HepG2 (cell line): ENCODE measurements at regions not wholly inside any gene's neighbourhood (a gene's known extent, or its start where the extent isn't known, plus 50 kb on each side); places are given as distances from the start of the nearest gene placed in this dataset.

Experiments used
- ATAC-seq: fragments of 200-7000 bp; cut with Tn5 transposase; 3 replicates; pipeline ENCODE4 v1.9.1; 2020; ENCODE audit warnings: mild to moderate bottlenecking, moderate library complexity
- BruUV-seq: library from RNA; stranded (reverse); fragments of 400-500 nt; replicated peaks from 2 replicates; lab custom pipeline; 2021; lab: Mats Ljungman, UMichigan
- CTCF ChIA-PET: fragments of 300-600 bp; formaldehyde crosslinking; extraction: SDS; loops from one replicate; lab custom pipeline; 2021; ENCODE audit warnings: low total read pairs, inconsistent platforms, low intra/inter-chr PET ratio; lab: Yijun Ruan, JAX
- POLR2A ChIA-PET: fragments of 350-600 bp; sonication (Branson Sonifier 250); formaldehyde crosslinking; loops from one replicate; lab custom pipeline; 2020; ENCODE audit warnings: antibody characterized with exemption, inconsistent platforms; lab: Yijun Ruan, JAX
- DNase-seq: peaks from one replicate; pipeline ENCODE4 v3.0.0-alpha.2; 2015; ENCODE audit warnings: low spot score
- FAIRE-seq: peaks from 3 replicates; lab custom pipeline; 2011; peaks lifted over from hg19 to GRCh38; lab: Jason Lieb, UNC
- H2AFZ ChIP-seq: one replicate; pipeline ENCODE4 v1.6.1; 2011; ENCODE audit warnings: low read length, inconsistent platforms
- H3K27ac ChIP-seq: fragments of 300-600 bp; 3 replicates; pipeline ENCODE4 v1.8.0; 2011; ENCODE audit warnings: mixed run types, mild to moderate bottlenecking, mixed read lengths, low read length, inconsistent platforms; ENCODE audit not compliant: insufficient read depth; ENCODE audit errors: extremely low read length
- H3K27me3 ChIP-seq, 2 experiments: fragments of 200-600 bp in 1 of 2; 2 replicates in 1 of 2; 3 replicates in 1 of 2; pipeline versions ENCODE4 v1.6.0 to v1.8.0; 2011; ENCODE audit warnings: low read length in 2 of 2, mild to moderate bottlenecking in 2 of 2, moderate library complexity in 2 of 2, inconsistent platforms in 1 of 2; ENCODE audit not compliant: insufficient read depth in 2 of 2, control insufficient read depth in 1 of 2
- H3K36me3 ChIP-seq, 2 experiments: fragments of 200-600 bp in 1 of 2; replicated peaks in 1 of 2; 2 replicates in 1 of 2; 3 replicates in 1 of 2; pipeline versions ENCODE4 v1.5.1 to v1.8.0; 2011; ENCODE audit warnings: low read length in 2 of 2, inconsistent platforms in 1 of 2; ENCODE audit not compliant: insufficient read depth in 2 of 2, control insufficient read depth in 1 of 2
- H3K4me1 ChIP-seq: 2 replicates; pipeline ENCODE4 v1.5.1; 2012; ENCODE audit warnings: low read length, inconsistent platforms; ENCODE audit not compliant: insufficient read depth
- H3K4me2 ChIP-seq: 2 replicates; pipeline ENCODE4 v1.6.0; 2011; ENCODE audit warnings: low read depth, low read length, inconsistent platforms
- H3K4me3 ChIP-seq, 3 experiments: fragments of 200-600 bp in 1 of 3; sonication (generic), shearing (Covaris generic) in 1 of 3; replicated peaks in 1 of 3; 2 replicates each; pipeline ENCODE4 v1.5.1; 2011 to 2016; ENCODE audit warnings: low read length in 3 of 3, inconsistent platforms in 2 of 3, low read depth in 2 of 3, mild to moderate bottlenecking in 2 of 3, control low read depth in 1 of 3, mixed read lengths in 1 of 3; ENCODE audit not compliant: insufficient read depth in 1 of 3
- H3K79me2 ChIP-seq: one replicate; pipeline ENCODE4 v1.6.1; 2011; ENCODE audit warnings: low read length, inconsistent platforms; ENCODE audit not compliant: insufficient read depth
- H3K9ac ChIP-seq: 2 replicates; pipeline ENCODE4 v1.6.0; 2011; ENCODE audit warnings: mild to moderate bottlenecking, low read depth, low read length, inconsistent platforms; ENCODE audit not compliant: insufficient read depth
- H3K9me3 ChIP-seq: 2 replicates; pipeline ENCODE4 v1.5.1; 2012; ENCODE audit warnings: mild to moderate bottlenecking, low read length
- H4K20me1 ChIP-seq: 2 replicates; pipeline ENCODE4 v1.6.0; 2011; ENCODE audit warnings: inconsistent platforms, mild to moderate bottlenecking, low read length, moderate library complexity; ENCODE audit not compliant: insufficient read depth
- FOSL2 ChIP-seq: sonication (generic); formaldehyde crosslinking; IDR thresholded peaks from 2 replicates; pipeline ENCODE4 v1.4.0; 2020; ENCODE audit warnings: missing genetic modification reagents
- JUND ChIP-seq: sonication (generic); formaldehyde crosslinking; IDR thresholded peaks from 2 replicates; pipeline ENCODE4 v1.8.0; 2022; ENCODE audit warnings: mild to moderate bottlenecking, missing genetic modification reagents
- SMYD3 ChIP-seq: sonication (generic); formaldehyde crosslinking; IDR thresholded peaks from 2 replicates; pipeline ENCODE4 v1.8.1; 2023; ENCODE audit warnings: mild to moderate bottlenecking, missing genetic modification reagents
- TP53 ChIP-seq: sonication (generic); formaldehyde crosslinking; conservative IDR thresholded peaks from 2 replicates; pipeline ENCODE4 v1.4.0; 2020; ENCODE audit warnings: missing genetic modification reagents
- ZNF260 ChIP-seq: sonication (generic); formaldehyde crosslinking; IDR thresholded peaks from 2 replicates; pipeline ENCODE4 v1.4.0; 2020; ENCODE audit warnings: missing genetic modification reagents, low read depth, mild to moderate bottlenecking, borderline replicate concordance
- ZNF513 ChIP-seq: sonication (generic); formaldehyde crosslinking; conservative IDR thresholded peaks from 2 replicates; pipeline ENCODE4 v1.5.0; 2020; ENCODE audit warnings: missing genetic modification reagents
- ZNF670 ChIP-seq: sonication (generic); formaldehyde crosslinking; IDR thresholded peaks from 2 replicates; pipeline ENCODE4 v1.8.0; 2022; ENCODE audit warnings: mild to moderate bottlenecking, missing genetic modification reagents, borderline replicate concordance
- ZNF709 ChIP-seq: sonication (generic); formaldehyde crosslinking; IDR thresholded peaks from 2 replicates; pipeline ENCODE4 v1.5.0; 2020; ENCODE audit warnings: mild to moderate bottlenecking, missing genetic modification reagents
- ZNF747 ChIP-seq: sonication (generic); formaldehyde crosslinking; IDR thresholded peaks from 2 replicates; pipeline ENCODE4 v1.8.1; 2023; ENCODE audit warnings: missing genetic modification reagents, mild to moderate bottlenecking, borderline replicate concordance
- WGBS: methylation state at CpG from one replicate; pipeline ENCODE4 v1.1.6; 2017; ENCODE audit warnings: low lambda C conversion rate; 5-methylcytosine and 5-hydroxymethylcytosine counted together
- in situ Hi-C: cut with HindIII; loops from 2 replicates; pipeline ENCODE4 v1.10.0; 2017; ENCODE audit warnings: low pct_unique_long_range_greater_than_20kb; ENCODE audit not compliant: extremely low pct_ligation_motif_present
- intact Hi-C: fragments of 100-400 bp; cut with micrococcal nuclease; formaldehyde crosslinking; loops from one replicate; pipeline ENCODE4 v1.10.0; 2022; ENCODE audit not compliant: unreplicated experiment

- in situ Hi-C loops (no loop called here), intact Hi-C loops (no loop called here)
- ChIA-PET CTCF (no interaction called here), POLR2A (no interaction called here)
- DNase-seq (no peak), FAIRE-seq (no peak), ATAC-seq (no peak)
- Histone ChIP-seq H3K36me3 (no peaks in the 10 kb centered on the region), H3K4me3 (no peak overlapping the region), H3K9ac (no peak overlapping the region), H3K79me2 (no peaks in the 10 kb centered on the region), H3K27me3 (no peaks in the 10 kb centered on the region), H3K9me3 (no peaks in the 10 kb centered on the region), H3K4me1 (no peaks in the 10 kb centered on the region), H3K27ac (no peak overlapping the region), H3K4me2 (no peak overlapping the region), H2AFZ (no peak overlapping the region), H4K20me1 (no peaks in the 10 kb centered on the region)
- BruUV-seq = no TSS peak
- 25% methylated on average over 1 of the region's 4 CpGs for WGBS
- no peak for TF ChIP-seq ZNF747 (CRISPR knock-in tag)
- no peak for TF ChIP-seq SMYD3 (CRISPR knock-in tag)
- no peak for TF ChIP-seq ZNF670 (CRISPR knock-in tag)
- no peak for TF ChIP-seq ZNF513 (CRISPR knock-in tag)
- no peak for TF ChIP-seq ZNF709 (CRISPR knock-in tag)
- TF ChIP-seq JUND (CRISPR knock-in tag) = no peak
- no peak for TF ChIP-seq FOSL2 (CRISPR knock-in tag)
- no peak for TF ChIP-seq ZNF260 (CRISPR knock-in tag)
- TF ChIP-seq TP53 (CRISPR knock-in tag) = no peak
Measured at GRCh38 chr4:136336479-136336878, 1195.8 kb downstream of the PCDH18 start.
